Prostate gland (tissue), 2 donors: ENCODE measurements at regions not wholly inside any gene's neighbourhood (a gene's known extent, or its start where the extent isn't known, plus 50 kb on each side); places are given as distances from the start of the nearest gene placed in this dataset.

Source experiments
- DNase-seq: peaks from one replicate; pipeline ENCODE4 v3.0.0-alpha.2; 2019; ENCODE audit warnings: low spot score
- H3K27ac ChIP-seq, 2 donors: fragments of 200-600 bp; sonication (generic); 2 replicates each; pipeline ENCODE4 v1.5.1; 2017 to 2019
- H3K27me3 ChIP-seq: fragments of 200-600 bp; sonication (generic); replicated peaks from 2 replicates; pipeline ENCODE4 v1.5.1; 2019; ENCODE audit not compliant: insufficient read depth
- H3K36me3 ChIP-seq, 2 donors: fragments of 200-600 bp; sonication (generic); 1 replicate in 1 of 2; 2 replicates in 1 of 2; pipeline versions ENCODE4 v1.5.1 to v1.8.1; 2017 to 2019
- H3K4me1 ChIP-seq: fragments of 200-600 bp; sonication (generic); replicated peaks from 2 replicates; pipeline ENCODE4 v1.5.1; 2019
- H3K4me3 ChIP-seq, 2 donors: fragments of 200-600 bp; sonication (generic); 2 replicates each; pipeline ENCODE4 v1.5.1; 2017 to 2019
- H3K9me3 ChIP-seq: fragments of 200-600 bp; sonication (generic); 2 replicates; pipeline ENCODE4 v1.5.1; 2017
- CTCF ChIP-seq, 4 experiments: fragments of 200-600 bp in 2 of 4; fragments of 450-650 bp in 2 of 4; sonication (generic) in 2 of 4; IDR thresholded peaks; 1 replicate in 3 of 4; 2 replicates in 1 of 4; pipeline ENCODE4 v1.5.1; 2016 to 2019; ENCODE audit warnings: antibody characterized with exemption in 4 of 4, mild to moderate bottlenecking in 2 of 4, moderate library complexity in 2 of 4
- POLR2A ChIP-seq: fragments of 450-650 bp; IDR thresholded peaks from one replicate; pipeline ENCODE4 v1.6.1; 2016; ENCODE audit warnings: antibody characterized with exemption, mild to moderate bottlenecking
- POLR2AphosphoS5 ChIP-seq: sonication (generic); formaldehyde crosslinking; IDR thresholded peaks from one replicate; pipeline ENCODE4 v1.6.1; 2017; ENCODE audit warnings: antibody characterized with exemption
- WGBS: methylation state at CpG from one replicate; pipeline ENCODE4 v1.1.5; 2018; 5-methylcytosine and 5-hydroxymethylcytosine counted together
- intact Hi-C: fragments of 100-400 bp; cut with DNase I; formaldehyde crosslinking; loops from one replicate; pipeline ENCODE4 v1.14.2; 2022

- Histone ChIP-seq H3K9me3 (no peaks in the 10 kb centered on the region), H3K4me1 (no peaks in the 10 kb centered on the region), H3K27ac (no peak overlapping the region), H3K27me3 (no peaks in the 10 kb centered on the region), H3K4me3 (no peak overlapping the region), H3K36me3 (no peaks in the 10 kb centered on the region)
- no peak for DNase-seq
- TF ChIP-seq CTCF (IDR thresholded peaks at IDR 0.05) (no peak), POLR2AphosphoS5 (no peak), POLR2A (no peak)
- WGBS, result 96% methylated on average over 2 of the region's 2 CpGs
- intact Hi-C loops, result no loop called here
Observed at GRCh38 chr2:38176619-38177021, 100.7 kb upstream of the CYP1B1 start.

DNA sequence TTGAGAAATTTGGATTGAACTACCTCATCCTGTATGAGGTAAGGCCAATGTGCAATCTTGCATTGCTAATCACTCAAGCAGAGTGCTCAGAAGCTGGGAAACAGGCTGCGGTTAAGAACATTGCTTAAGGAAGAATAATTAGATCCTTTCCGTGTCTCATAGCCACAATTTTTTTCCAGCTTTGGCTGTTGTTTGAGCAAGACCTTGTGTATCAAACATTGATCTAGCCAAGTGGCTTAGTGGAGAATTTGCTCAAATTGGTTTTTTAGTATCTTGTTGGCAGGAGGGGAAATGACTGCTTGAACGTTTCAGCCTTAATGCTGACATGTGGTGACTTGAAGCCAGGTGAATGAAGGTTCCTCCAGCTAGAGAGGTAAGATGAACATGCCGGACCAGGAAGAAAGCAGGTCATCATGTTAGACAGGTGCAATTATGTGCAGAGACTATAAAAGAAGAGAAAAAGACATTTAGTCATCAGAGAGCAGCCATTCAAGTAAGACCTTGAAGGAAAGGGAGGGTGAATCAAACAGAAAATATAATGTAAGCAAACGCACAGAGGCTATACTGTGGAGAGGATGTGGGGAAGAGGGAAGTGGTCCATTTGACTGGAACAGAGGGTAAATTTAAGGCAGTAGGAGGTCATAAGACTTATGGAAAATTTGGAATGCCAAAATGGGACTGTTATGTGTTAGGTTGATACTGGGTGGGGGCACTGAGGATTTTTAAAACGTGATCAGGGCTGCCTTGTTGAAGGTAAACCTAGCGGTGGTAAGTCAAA is 98.9 kb upstream of the CYP1B1 start:
- no peak for TF ChIP-seq POLR2A
- TF ChIP-seq CTCF (IDR thresholded peaks at IDR 0.05), result no peak
- peak; percentile 76 for TF ChIP-seq POLR2AphosphoS5
- no peaks in the 10 kb centered on the region for H3K27me3 ChIP-seq
- intact Hi-C loops, result loop anchor here (5.0 kb wide), 1 partner anchor 98 kb away; the partner anchor contains the start of gene CYP1B1
- peak; percentile 57 for DNase-seq
- H3K9me3 ChIP-seq, result no peaks in the 10 kb centered on the region
- H3K36me3 ChIP-seq, result no peaks in the 10 kb centered on the region
- 46% methylated on average over 7 of the region's 7 CpGs for WGBS
- H3K4me1 ChIP-seq, result no peaks in the 10 kb centered on the region
- no peak overlapping the region for H3K4me3 ChIP-seq
- no peak overlapping the region for H3K27ac ChIP-seq

GRCh38 chr2:38174131-38174530 is 98.2 kb upstream of the CYP1B1 start:
- no peaks in the 10 kb centered on the region for H3K9me3 ChIP-seq
- WGBS, result 82% methylated on average over 2 of the region's 2 CpGs
- no peaks in the 10 kb centered on the region for H3K4me1 ChIP-seq
- TF ChIP-seq POLR2A, result no peak
- TF ChIP-seq POLR2AphosphoS5, result no peak
- TF ChIP-seq CTCF (IDR thresholded peaks at IDR 0.05), result no peak
- intact Hi-C loops, result loop anchor here (5.0 kb wide), 1 partner anchor 97 kb away; the partner anchor contains the start of gene CYP1B1
- H3K4me3 ChIP-seq, result no peak overlapping the region
- H3K27me3 ChIP-seq, result no peaks in the 10 kb centered on the region
- no peak for DNase-seq
- H3K27ac ChIP-seq, result no peak overlapping the region
- H3K36me3 ChIP-seq, result no peaks in the 10 kb centered on the region

DNA sequence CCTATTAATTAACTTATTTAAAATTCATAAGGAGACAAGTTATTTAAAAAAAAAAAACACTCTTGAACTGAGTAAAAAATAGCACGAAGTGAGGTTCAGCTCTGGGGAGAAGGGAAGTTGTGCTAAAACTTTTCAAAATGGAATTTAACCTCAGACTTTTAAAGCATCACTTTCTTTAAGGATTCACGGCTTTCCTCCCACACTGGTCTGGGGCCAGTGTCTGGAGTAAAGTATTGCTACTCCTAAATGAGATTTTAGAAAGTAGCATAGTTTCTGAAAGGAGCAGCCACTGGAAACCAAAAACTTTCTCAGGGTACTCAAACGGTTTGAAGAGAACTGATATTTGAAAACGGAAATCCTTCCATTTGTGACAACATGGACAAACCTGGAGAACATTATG is 97.7 kb upstream of the CYP1B1 start:
- no peaks in the 10 kb centered on the region for H3K4me1 ChIP-seq
- no peak overlapping the region for H3K4me3 ChIP-seq
- H3K27me3 ChIP-seq, result no peaks in the 10 kb centered on the region
- H3K27ac ChIP-seq, result no peak overlapping the region
- no peaks in the 10 kb centered on the region for H3K36me3 ChIP-seq
- H3K9me3 ChIP-seq, result no peaks in the 10 kb centered on the region
- intact Hi-C loops, result loop anchor here (5.0 kb wide), 1 partner anchor 96 kb away; the partner anchor contains the start of gene CYP1B1
- TF ChIP-seq POLR2A (no peak), POLR2AphosphoS5 (no peak), CTCF (IDR thresholded peaks at IDR 0.05) (no peak)
- DNase-seq, result no peak
- WGBS, result 75% methylated on average over 4 of the region's 4 CpGs
